HEK293 (cell line): ENCODE measurements at regions not wholly inside any gene's neighbourhood (a gene's known extent, or its start where the extent isn't known, plus 50 kb on each side); places are given as distances from the start of the nearest gene placed in this dataset.

Experiments used
- CTCF ChIA-PET: fragments of 350-600 bp; formaldehyde crosslinking; extraction: SDS; loops from one replicate; lab custom pipeline; 2021; ENCODE audit warnings: antibody characterized with exemption; lab: Yijun Ruan, JAX
- POLR2A ChIA-PET: fragments of 300-600 bp; formaldehyde crosslinking; extraction: SDS; loops from one replicate; lab custom pipeline; 2020; ENCODE audit warnings: antibody characterized with exemption, inconsistent platforms; lab: Yijun Ruan, JAX
- H3K27ac ChIP-seq: fragments of 200-500 bp; sonication (Bioruptor generic); 2 replicates; pipeline ENCODE4 v1.5.1; 2014; ENCODE audit warnings: low read depth, low read length, control low read depth, inconsistent platforms; ENCODE audit errors: extremely low read depth
- H3K36me3 ChIP-seq, 2 experiments: fragments of 200-500 bp in 1 of 2; sonication (Bioruptor generic) in 1 of 2; 1 replicate in 1 of 2; 2 replicates in 1 of 2; pipeline ENCODE4 v1.5.1; 2014 to 2017; ENCODE audit warnings: inconsistent platforms in 2 of 2, low read length in 2 of 2; ENCODE audit not compliant: control insufficient read depth in 2 of 2, insufficient read depth in 1 of 2
- H3K4me1 ChIP-seq: fragments of 200-500 bp; sonication (Bioruptor generic); 2 replicates; pipeline ENCODE4 v1.5.1; 2014; ENCODE audit warnings: mild to moderate bottlenecking, low read length, inconsistent platforms; ENCODE audit not compliant: control insufficient read depth, insufficient read depth
- H3K4me3 ChIP-seq: 2 replicates; pipeline ENCODE4 v1.5.1; 2011; ENCODE audit warnings: low read depth, mild to moderate bottlenecking, control low read depth, low read length, moderate library complexity
- H3K9me3 ChIP-seq: fragments of 200-500 bp; sonication (Bioruptor generic); 2 replicates; pipeline ENCODE4 v1.5.1; 2014; ENCODE audit warnings: low read depth, low read length, inconsistent platforms; ENCODE audit not compliant: control insufficient read depth, insufficient read depth
- FEZF1 ChIP-seq: fragments of 450-650 bp; formaldehyde crosslinking; IDR thresholded peaks from 2 replicates; pipeline ENCODE4 v1.5.1; 2016; ENCODE audit warnings: missing biosample characterization, missing genetic modification characterization
- PRDM6 ChIP-seq: fragments of 450-650 bp; formaldehyde crosslinking; IDR thresholded peaks from 2 replicates; pipeline ENCODE4 v1.5.1; 2017; ENCODE audit warnings: missing biosample characterization, missing genetic modification characterization
- ZBTB44 ChIP-seq: fragments of 450-650 bp; IDR thresholded peaks from 2 replicates; pipeline ENCODE4 v1.5.1; 2018; ENCODE audit warnings: missing biosample characterization, mild to moderate bottlenecking, missing genetic modification characterization
- ZNF132 ChIP-seq: fragments of 450-650 bp; formaldehyde crosslinking; IDR thresholded peaks from 2 replicates; pipeline ENCODE4 v1.5.1; 2017; ENCODE audit warnings: missing biosample characterization, missing genetic modification characterization, borderline replicate concordance
- ZNF155 ChIP-seq: fragments of 450-650 bp; formaldehyde crosslinking; IDR thresholded peaks from 2 replicates; pipeline ENCODE4 v1.5.1; 2016; ENCODE audit warnings: missing biosample characterization, missing genetic modification characterization
- ZNF214 ChIP-seq: fragments of 450-650 bp; formaldehyde crosslinking; IDR thresholded peaks from 2 replicates; pipeline ENCODE4 v1.5.1; 2017; ENCODE audit warnings: missing biosample characterization, mild to moderate bottlenecking, missing genetic modification characterization, borderline replicate concordance
- ZNF354C ChIP-seq: fragments of 450-650 bp; formaldehyde crosslinking; IDR thresholded peaks from 2 replicates; pipeline ENCODE4 v1.5.1; 2016; ENCODE audit warnings: missing biosample characterization, missing genetic modification characterization, low read depth, borderline replicate concordance
- ZNF426 ChIP-seq: fragments of 450-650 bp; formaldehyde crosslinking; IDR thresholded peaks from 2 replicates; pipeline ENCODE4 v1.5.1; 2017; ENCODE audit warnings: missing biosample characterization, missing genetic modification characterization, mild to moderate bottlenecking, inconsistent platforms, moderate library complexity
- ZNF488 ChIP-seq: fragments of 450-650 bp; formaldehyde crosslinking; IDR thresholded peaks from 2 replicates; pipeline ENCODE4 v1.5.1; 2016; ENCODE audit warnings: missing biosample characterization, missing genetic modification characterization
- ZNF513 ChIP-seq: fragments of 450-650 bp; IDR thresholded peaks from 2 replicates; pipeline ENCODE4 v1.5.1; 2018; ENCODE audit warnings: missing biosample characterization, missing genetic modification characterization
- ZNF645 ChIP-seq: fragments of 450-650 bp; formaldehyde crosslinking; IDR thresholded peaks from 2 replicates; pipeline ENCODE4; 2016; ENCODE audit warnings: missing biosample characterization, missing genetic modification characterization
- ZNF707 ChIP-seq: fragments of 450-650 bp; formaldehyde crosslinking; IDR thresholded peaks from 2 replicates; pipeline ENCODE4 v1.5.1; 2016; ENCODE audit warnings: missing biosample characterization, missing genetic modification characterization
- ZNF791 ChIP-seq: fragments of 450-650 bp; formaldehyde crosslinking; IDR thresholded peaks from 2 replicates; pipeline ENCODE4 v1.5.1; 2016; ENCODE audit warnings: missing biosample characterization, missing genetic modification characterization
- ZNF843 ChIP-seq: fragments of 450-650 bp; formaldehyde crosslinking; IDR thresholded peaks from 2 replicates; pipeline ENCODE4 v1.5.1; 2016; ENCODE audit warnings: missing biosample characterization, missing genetic modification characterization

- TF ChIP-seq ZNF843 (tag by site-specific recombination) (no peak), ZNF214 (tag by site-specific recombination) (no peak), ZNF645 (tag by site-specific recombination) (no peak), ZNF155 (tag by site-specific recombination) (no peak), ZNF132 (no peak), FEZF1 (no peak), ZNF707 (tag by site-specific recombination) (no peak), ZBTB44 (tag by site-specific recombination) (no peak)
Observed at GRCh38 chr7:84848219-84848973, 338.5 kb downstream of the SEMA3D start (continued).

- H3K4me3 ChIP-seq: no peak overlapping the region
- no peaks in the 10 kb centered on the region for H3K9me3 ChIP-seq
- H3K27ac ChIP-seq: no peak overlapping the region
- H3K36me3 ChIP-seq: no peaks in the 10 kb centered on the region
- POLR2A ChIA-PET: no interaction called here
- no peak for TF ChIP-seq PRDM6 (tag by site-specific recombination)
- TF ChIP-seq ZNF354C (tag by site-specific recombination): no peak
- no peak for TF ChIP-seq ZNF513 (tag by site-specific recombination)
- TF ChIP-seq ZNF645 (tag by site-specific recombination): no peak
- TF ChIP-seq ZNF488 (tag by site-specific recombination): no peak
- TF ChIP-seq, all 188 proteins: peak for 0
- no peaks in the 10 kb centered on the region for H3K4me1 ChIP-seq
- CTCF ChIA-PET: interaction anchor here (1.1 kb wide), 1 partner anchor 183 kb away, joined by 3 read pairs; no protein-coding TSS in a partner anchor
Observed at GRCh38 chr7:84847790-84848189, 339.1 kb downstream of the SEMA3D start.

GRCh38 chr7:84847038-84847437 lies 339.8 kb downstream of the SEMA3D start:
- CTCF ChIA-PET: interaction anchor here (0.6 to 1.1 kb wide), 3 partner anchors 13 to 184 kb away, joined by 3 read pairs; no protein-coding TSS in a partner anchor
- TF ChIP-seq ZNF791 (tag by site-specific recombination) (no peak), ZNF155 (tag by site-specific recombination) (no peak), ZNF426 (no peak)
- TF ChIP-seq, all 188 proteins: peak for 0
- H3K36me3 ChIP-seq: no peaks in the 10 kb centered on the region
- no peaks in the 10 kb centered on the region for H3K9me3 ChIP-seq
- H3K4me3 ChIP-seq: no peak overlapping the region
- no peaks in the 10 kb centered on the region for H3K4me1 ChIP-seq
- H3K27ac ChIP-seq: no peak overlapping the region
- POLR2A ChIA-PET: no interaction called here
